ENCODE measurements at regions not wholly inside any gene's neighbourhood (a gene's known extent, or its start where the extent isn't known, plus 50 kb on each side); places are given as distances from the start of the nearest gene placed in this dataset.

DNA sequence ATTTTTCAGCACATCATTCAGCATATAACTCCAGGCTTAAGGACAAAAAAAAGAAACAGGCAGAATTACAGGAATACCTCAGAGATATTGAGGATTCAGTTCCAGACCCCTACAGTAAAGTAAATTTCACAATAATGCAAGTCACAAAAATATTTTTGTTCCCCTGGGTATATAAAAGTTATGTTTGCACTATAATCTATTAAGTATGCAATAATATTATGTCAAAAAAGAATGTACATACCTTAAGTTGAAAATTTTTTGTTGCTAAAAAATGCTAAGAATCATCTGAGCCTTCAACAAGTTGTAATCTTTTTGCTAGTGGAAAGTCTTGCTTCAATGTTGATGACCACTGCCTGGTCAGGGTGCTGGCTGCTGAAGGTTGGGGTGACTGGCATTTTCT, 2532.5 kb downstream of the ARAP2 start:
- Histone ChIP-seq H3K9me3 (peaks cover 0 to 4% of the 10 kb centered on the region in 2 donors), H3K4me1 (no peaks in the 10 kb centered on the region), H3K27ac (no peak overlapping the region), H3K36me3 (no peaks in the 10 kb centered on the region), H3K27me3 (no peaks in the 10 kb centered on the region), H3K4me3 (no peak overlapping the region)
- intact Hi-C loops (cut with DNase I; ENCODE audit: low total_unique reads), result no loop called here
- TF ChIP-seq POLR2A (IDR thresholded peaks at IDR 0.05) (no peak), POLR2AphosphoS5 (IDR thresholded peaks at IDR 0.05) (no peak)
- TF ChIP-seq, protein P1, sequence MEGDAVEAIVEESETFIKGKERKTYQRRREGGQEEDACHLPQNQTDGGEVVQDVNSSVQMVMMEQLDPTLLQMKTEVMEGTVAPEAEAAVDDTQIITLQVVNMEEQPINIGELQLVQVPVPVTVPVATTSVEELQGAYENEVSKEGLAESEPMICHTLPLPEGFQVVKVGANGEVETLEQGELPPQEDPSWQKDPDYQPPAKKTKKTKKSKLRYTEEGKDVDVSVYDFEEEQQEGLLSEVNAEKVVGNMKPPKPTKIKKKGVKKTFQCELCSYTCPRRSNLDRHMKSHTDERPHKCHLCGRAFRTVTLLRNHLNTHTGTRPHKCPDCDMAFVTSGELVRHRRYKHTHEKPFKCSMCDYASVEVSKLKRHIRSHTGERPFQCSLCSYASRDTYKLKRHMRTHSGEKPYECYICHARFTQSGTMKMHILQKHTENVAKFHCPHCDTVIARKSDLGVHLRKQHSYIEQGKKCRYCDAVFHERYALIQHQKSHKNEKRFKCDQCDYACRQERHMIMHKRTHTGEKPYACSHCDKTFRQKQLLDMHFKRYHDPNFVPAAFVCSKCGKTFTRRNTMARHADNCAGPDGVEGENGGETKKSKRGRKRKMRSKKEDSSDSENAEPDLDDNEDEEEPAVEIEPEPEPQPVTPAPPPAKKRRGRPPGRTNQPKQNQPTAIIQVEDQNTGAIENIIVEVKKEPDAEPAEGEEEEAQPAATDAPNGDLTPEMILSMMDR (IDR thresholded peaks at IDR 0.05), result no peak
- no peak for DNase-seq (ENCODE audit: low spot score in 2 of 2)

DNA sequence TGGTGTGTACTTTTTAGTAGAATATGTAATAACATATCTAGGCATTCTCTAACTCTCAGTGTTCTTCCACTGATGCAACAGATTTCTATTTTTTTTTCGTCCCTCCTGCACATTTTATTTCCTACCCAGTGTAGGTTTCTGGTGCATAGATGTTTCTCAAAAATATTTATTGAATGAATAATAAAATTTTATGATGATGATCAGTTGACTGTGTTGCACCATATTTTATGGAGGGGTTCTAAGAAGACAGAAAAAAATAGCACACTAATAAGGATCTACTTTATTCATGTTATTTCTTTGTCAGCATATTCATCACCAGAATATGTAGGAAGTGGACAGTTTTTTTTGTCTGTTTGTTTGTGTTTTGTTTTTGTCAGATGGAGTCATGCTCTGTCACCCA, 2529.3 kb downstream of the ARAP2 start:
- TF ChIP-seq POLR2AphosphoS5 (IDR thresholded peaks at IDR 0.05) (no peak), POLR2A (IDR thresholded peaks at IDR 0.05) (no peak)
- TF ChIP-seq, protein P1 (IDR thresholded peaks at IDR 0.05), result no peak
- Histone ChIP-seq H3K4me3 (no peak overlapping the region), H3K36me3 (no peaks in the 10 kb centered on the region), H3K27ac (no peak overlapping the region), H3K4me1 (no peaks in the 10 kb centered on the region), H3K9me3 (no peaks in the 10 kb centered on the region), H3K27me3 (no peaks in the 10 kb centered on the region)
- no peak for DNase-seq (ENCODE audit: low spot score in 2 of 2)
- intact Hi-C loops (cut with DNase I; ENCODE audit: low total_unique reads), result no loop called here

DNA sequence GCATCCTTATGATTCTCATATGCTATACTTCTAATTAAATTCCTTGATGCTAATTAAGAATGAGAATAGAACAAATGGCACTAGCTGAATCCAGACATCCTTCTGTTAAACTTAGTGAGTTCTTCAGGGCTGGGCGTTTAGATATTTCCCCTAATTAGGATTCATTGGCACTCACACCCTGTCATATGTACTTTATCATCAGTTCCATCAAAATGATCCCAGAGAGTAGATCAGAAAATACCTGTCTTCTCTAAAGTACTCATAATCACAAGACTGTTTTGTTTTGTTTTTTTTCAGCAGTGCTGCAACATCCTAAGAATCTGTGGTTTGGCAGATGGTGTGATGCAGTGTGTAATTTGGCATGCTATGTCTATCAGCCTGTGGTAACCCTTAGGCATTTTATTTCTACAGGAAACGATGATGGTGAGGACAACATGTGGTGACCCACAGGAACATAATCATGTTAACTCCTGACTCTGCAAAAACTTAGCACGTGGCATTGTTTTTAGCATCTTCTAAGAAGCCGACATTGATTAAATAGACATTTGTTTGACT, 2528.4 kb downstream of the ARAP2 start:
- no peaks in the 10 kb centered on the region for H3K4me1 ChIP-seq
- H3K4me3 ChIP-seq, result no peak overlapping the region
- no peak for DNase-seq (ENCODE audit: low spot score in 2 of 2)
- no peaks in the 10 kb centered on the region for H3K27me3 ChIP-seq
- intact Hi-C loops (cut with DNase I; ENCODE audit: low total_unique reads), result no loop called here
- H3K9me3 ChIP-seq, result no peaks in the 10 kb centered on the region
- H3K27ac ChIP-seq, result peak overlapping the region in 1 of 2 donors; percentile 19
- TF ChIP-seq POLR2AphosphoS5 (IDR thresholded peaks at IDR 0.05), result peak in 1 of 3 donors; percentile 17
- TF ChIP-seq POLR2A (IDR thresholded peaks at IDR 0.05), result no peak
- TF ChIP-seq, protein P1 (IDR thresholded peaks at IDR 0.05), result no peak
- H3K36me3 ChIP-seq, result no peaks in the 10 kb centered on the region

DNA sequence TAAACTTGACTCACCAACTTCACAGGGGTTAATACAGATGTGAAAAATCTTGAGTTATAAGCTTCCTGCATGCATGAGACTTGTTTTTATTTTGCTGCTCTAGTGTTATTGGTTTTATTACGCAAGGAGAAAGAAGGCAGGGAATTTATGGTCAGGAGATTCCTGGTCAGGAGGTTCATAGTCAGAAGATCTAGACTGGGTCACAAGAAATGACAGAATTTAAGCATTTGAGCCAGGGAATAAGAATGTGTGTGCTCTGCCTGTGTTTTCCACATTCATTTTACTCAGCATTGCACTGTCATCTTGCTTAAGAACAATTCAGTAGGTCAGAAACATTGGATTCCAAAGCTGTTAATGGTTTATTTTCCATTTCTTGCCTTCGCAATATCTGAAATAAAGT, 2522.1 kb downstream of the ARAP2 start:
- H3K27ac ChIP-seq, result no peak overlapping the region
- TF ChIP-seq POLR2AphosphoS5 (IDR thresholded peaks at IDR 0.05) (no peak), POLR2A (IDR thresholded peaks at IDR 0.05) (no peak)
- TF ChIP-seq, protein P1 (IDR thresholded peaks at IDR 0.05), result no peak
- intact Hi-C loops (cut with DNase I; ENCODE audit: low total_unique reads), result loop anchor here (2.0 kb wide), 1 partner anchor 35 kb away; no protein-coding TSS in a partner anchor
- DNase-seq (ENCODE audit: low spot score in 2 of 2), result no peak
- H3K27me3 ChIP-seq, result no peaks in the 10 kb centered on the region
- H3K9me3 ChIP-seq, result no peaks in the 10 kb centered on the region
- H3K4me1 ChIP-seq, result no peaks in the 10 kb centered on the region
- H3K36me3 ChIP-seq, result no peaks in the 10 kb centered on the region
- H3K4me3 ChIP-seq, result no peak overlapping the region

DNA sequence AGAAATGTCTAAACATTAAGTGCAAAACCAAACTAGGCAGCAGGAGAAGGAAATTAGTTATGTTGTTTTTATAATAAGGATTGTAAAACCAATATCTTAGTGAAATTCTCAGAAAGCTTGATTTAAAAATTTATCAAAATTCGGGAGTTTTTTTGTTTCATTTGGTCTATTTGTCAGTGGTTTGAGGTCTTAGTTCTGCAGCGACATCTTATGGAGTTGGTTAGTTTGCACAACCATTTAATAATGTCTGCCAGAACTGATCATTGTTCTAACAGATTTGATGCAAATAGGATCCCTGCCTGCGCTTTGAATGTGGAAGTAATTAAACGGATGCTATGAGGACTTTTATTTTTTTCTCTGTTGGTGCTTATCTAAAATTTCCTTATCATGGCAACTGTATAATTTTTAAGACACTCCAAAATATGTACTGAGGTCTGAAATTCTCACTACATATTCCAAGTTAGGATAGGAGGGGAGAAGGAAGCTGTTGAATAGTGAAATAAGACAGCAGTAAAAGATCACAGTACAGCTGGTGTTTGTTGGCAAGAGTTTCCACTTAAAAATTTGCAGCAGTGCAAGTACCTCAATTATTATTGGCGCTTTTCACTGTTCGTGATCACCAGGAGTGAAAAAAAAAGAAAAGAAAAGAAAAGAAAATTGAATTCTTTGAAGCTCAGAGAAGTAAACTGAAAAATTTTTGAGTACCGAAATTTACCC, 2521.4 kb downstream of the ARAP2 start:
- H3K27me3 ChIP-seq, result no peaks in the 10 kb centered on the region
- intact Hi-C loops (cut with DNase I; ENCODE audit: low total_unique reads), result loop anchor here (2.0 kb wide), 1 partner anchor 36 kb away; no protein-coding TSS in a partner anchor
- H3K36me3 ChIP-seq, result no peaks in the 10 kb centered on the region
- H3K27ac ChIP-seq, result no peak overlapping the region
- no peak for TF ChIP-seq POLR2A (IDR thresholded peaks at IDR 0.05)
- TF ChIP-seq, protein P1 (IDR thresholded peaks at IDR 0.05), result no peak
- no peak for DNase-seq (ENCODE audit: low spot score in 2 of 2)
- H3K4me3 ChIP-seq, result no peak overlapping the region
- H3K9me3 ChIP-seq, result no peaks in the 10 kb centered on the region
- no peaks in the 10 kb centered on the region for H3K4me1 ChIP-seq
